ENCODE measurements at regions not wholly inside any gene's neighbourhood (a gene's known extent, or its start where the extent isn't known, plus 50 kb on each side); places are given as distances from the start of the nearest gene placed in this dataset.

DNA sequence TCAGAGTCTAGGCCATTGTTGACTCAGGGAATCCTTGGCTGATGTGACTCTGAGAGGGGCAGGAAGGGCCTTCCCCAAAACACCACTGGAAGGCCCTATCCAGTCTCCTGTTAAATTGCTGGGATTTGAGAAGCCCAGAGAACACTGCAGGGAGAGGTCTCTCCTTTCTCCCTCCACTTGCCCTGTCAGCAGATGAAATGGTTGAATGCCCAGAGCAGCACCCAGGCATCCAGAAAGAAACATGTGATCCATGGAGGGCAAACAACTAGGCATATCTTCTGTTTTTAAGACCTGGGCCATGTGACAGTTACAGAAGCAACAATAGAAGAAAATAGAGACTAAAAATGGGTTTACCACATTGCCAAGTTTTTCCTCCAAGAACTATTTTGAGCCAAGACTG, 291.1 kb downstream of the QDPR start:
- CTCF ChIA-PET: interaction anchor here (1.0 kb wide), 1 partner anchor 13 kb away, joined by 3 read pairs; no protein-coding TSS in a partner anchor

GRCh38 chr4:17218786-17219185, 293.1 kb downstream of the QDPR start:
- Histone ChIP-seq H3K36me3 (ENCODE audit: control insufficient read depth in 2 of 2, extremely low read depth in 1 of 2, insufficient read depth in 2 of 2, low read length in 2 of 2) (no peaks in the 10 kb centered on the region), H3K79me2 (ENCODE audit: control insufficient read depth, insufficient read depth, low read length) (no peaks in the 10 kb centered on the region)
- CTCF ChIA-PET: no interaction called here

More for the DNA sequence above, 291.1 kb downstream of the QDPR start:
- Histone ChIP-seq H2AFZ (ENCODE audit: low read depth, low read length) (no peak overlapping the region), H3K27ac (ENCODE audit: insufficient read depth, low read depth, low read length) (no peak overlapping the region), H3K27me3 (ENCODE audit: control insufficient read depth in 2 of 2, insufficient read depth in 2 of 2, low read length in 2 of 2) (no peaks in the 10 kb centered on the region), H3K4me1 (ENCODE audit: control insufficient read depth, extremely low read depth, insufficient read depth, low read length) (no peaks in the 10 kb centered on the region), H3K9me1 (replicated peaks; ENCODE audit: control insufficient read depth, extremely low read depth, insufficient read depth, low read length) (no peaks in the 10 kb centered on the region), H3K4me2 (ENCODE audit: insufficient read depth, low read length) (no peak overlapping the region), H3K9ac (replicated peaks; ENCODE audit: extremely low read depth, insufficient read depth, low read length) (no peak overlapping the region), H3K36me3 (ENCODE audit: control insufficient read depth in 2 of 2, extremely low read depth in 1 of 2, insufficient read depth in 2 of 2, low read length in 2 of 2) (no peaks in the 10 kb centered on the region), H3K9me3 (replicated peaks; ENCODE audit: control insufficient read depth, insufficient read depth, low read length) (no peaks in the 10 kb centered on the region), H3K4me3 (replicated peaks in 1 of 3; ENCODE audit: insufficient read depth in 1 of 3, low read depth in 1 of 3, low read length in 3 of 3) (no peak overlapping the region), H3K79me2 (ENCODE audit: control insufficient read depth, insufficient read depth, low read length) (no peaks in the 10 kb centered on the region), H4K20me1 (replicated peaks; ENCODE audit: control insufficient read depth, extremely low read depth, insufficient read depth, low read length) (no peaks in the 10 kb centered on the region)
- intact Hi-C loops (cut with micrococcal nuclease) (no loop called here), dilution Hi-C loops (cut with MboI; ENCODE audit: extremely low pct_ligation_motif_present, low sequenced_read_pairs) (no loop called here)
- TF ChIP-seq MAX (IDR thresholded peaks at IDR 0.05; ENCODE audit: insufficient read depth, insufficient read length) (no peak), FOS (IDR thresholded peaks at IDR 0.05; ENCODE audit: borderline replicate concordance, insufficient read depth, low read length) (no peak), POLR2A (IDR thresholded peaks at IDR 0.05; ENCODE audit: low read depth, low read length) (no peak)
- POLR2A ChIA-PET: no interaction called here
- no TSS peak for BruUV-seq (replicated peaks)
- no peak for DNase-seq (ENCODE audit: low read depth, low spot score)
- FAIRE-seq: no peak

More at GRCh38 chr4:17218786-17219185, 293.1 kb downstream of the QDPR start:
- TF ChIP-seq JUN (IDR thresholded peaks at IDR 0.05; ENCODE audit: borderline replicate concordance, insufficient read depth, insufficient read length, low read depth) (no peak), MYC (IDR thresholded peaks at IDR 0.05; ENCODE audit: low read depth, low read length) (no peak), FOS (IDR thresholded peaks at IDR 0.05; ENCODE audit: borderline replicate concordance, insufficient read depth, low read length) (no peak), POLR2AphosphoS5 (IDR thresholded peaks at IDR 0.05; ENCODE audit: insufficient read depth, low read depth, low read length) (no peak), POLR2A (IDR thresholded peaks at IDR 0.05; ENCODE audit: low read depth, low read length) (no peak), GATA2 (IDR thresholded peaks at IDR 0.05; ENCODE audit: insufficient read depth, insufficient read length, low read depth, low read length) (no peak), MAX (IDR thresholded peaks at IDR 0.05; ENCODE audit: insufficient read depth, insufficient read length) (no peak), EZH2 (IDR thresholded peaks at IDR 0.05; ENCODE audit: borderline replicate concordance, low read depth, low read length, severe bottlenecking) (no peak)
- TF ChIP-seq, protein P1, sequence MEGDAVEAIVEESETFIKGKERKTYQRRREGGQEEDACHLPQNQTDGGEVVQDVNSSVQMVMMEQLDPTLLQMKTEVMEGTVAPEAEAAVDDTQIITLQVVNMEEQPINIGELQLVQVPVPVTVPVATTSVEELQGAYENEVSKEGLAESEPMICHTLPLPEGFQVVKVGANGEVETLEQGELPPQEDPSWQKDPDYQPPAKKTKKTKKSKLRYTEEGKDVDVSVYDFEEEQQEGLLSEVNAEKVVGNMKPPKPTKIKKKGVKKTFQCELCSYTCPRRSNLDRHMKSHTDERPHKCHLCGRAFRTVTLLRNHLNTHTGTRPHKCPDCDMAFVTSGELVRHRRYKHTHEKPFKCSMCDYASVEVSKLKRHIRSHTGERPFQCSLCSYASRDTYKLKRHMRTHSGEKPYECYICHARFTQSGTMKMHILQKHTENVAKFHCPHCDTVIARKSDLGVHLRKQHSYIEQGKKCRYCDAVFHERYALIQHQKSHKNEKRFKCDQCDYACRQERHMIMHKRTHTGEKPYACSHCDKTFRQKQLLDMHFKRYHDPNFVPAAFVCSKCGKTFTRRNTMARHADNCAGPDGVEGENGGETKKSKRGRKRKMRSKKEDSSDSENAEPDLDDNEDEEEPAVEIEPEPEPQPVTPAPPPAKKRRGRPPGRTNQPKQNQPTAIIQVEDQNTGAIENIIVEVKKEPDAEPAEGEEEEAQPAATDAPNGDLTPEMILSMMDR (IDR thresholded peaks at IDR 0.05; ENCODE audit: extremely low read depth in 1 of 2, insufficient read depth in 1 of 2, low read depth in 1 of 2, low read length in 2 of 2): no peak
- Histone ChIP-seq H3K27ac (ENCODE audit: insufficient read depth, low read depth, low read length) (no peak overlapping the region), H3K4me3 (replicated peaks in 1 of 3; ENCODE audit: insufficient read depth in 1 of 3, low read depth in 1 of 3, low read length in 3 of 3) (no peak overlapping the region), H3K27me3 (ENCODE audit: control insufficient read depth in 2 of 2, insufficient read depth in 2 of 2, low read length in 2 of 2) (no peaks in the 10 kb centered on the region), H3K4me1 (ENCODE audit: control insufficient read depth, extremely low read depth, insufficient read depth, low read length) (no peaks in the 10 kb centered on the region), H3K9me1 (replicated peaks; ENCODE audit: control insufficient read depth, extremely low read depth, insufficient read depth, low read length) (no peaks in the 10 kb centered on the region), H4K20me1 (replicated peaks; ENCODE audit: control insufficient read depth, extremely low read depth, insufficient read depth, low read length) (no peaks in the 10 kb centered on the region), H3K4me2 (ENCODE audit: insufficient read depth, low read length) (no peak overlapping the region), H3K9me3 (replicated peaks; ENCODE audit: control insufficient read depth, insufficient read depth, low read length) (no peaks in the 10 kb centered on the region), H3K9ac (replicated peaks; ENCODE audit: extremely low read depth, insufficient read depth, low read length) (no peak overlapping the region), H2AFZ (ENCODE audit: low read depth, low read length) (no peak overlapping the region)
- BruUV-seq (replicated peaks): no TSS peak
- intact Hi-C loops (cut with micrococcal nuclease) (no loop called here), dilution Hi-C loops (cut with MboI; ENCODE audit: extremely low pct_ligation_motif_present, low sequenced_read_pairs) (no loop called here)
- DNase-seq (ENCODE audit: low read depth, low spot score) (no peak), FAIRE-seq (no peak)
- POLR2A ChIA-PET: no interaction called here
